Testis (tissue), 2 donors: ENCODE measurements at regions not wholly inside any gene's neighbourhood (a gene's known extent, or its start where the extent isn't known, plus 50 kb on each side); places are given as distances from the start of the nearest gene placed in this dataset.
"Not testable (repeated sequence)": the region's sequence is repeated elsewhere in the genome, so short reads cannot be mapped to it uniquely, and the experiment has no call there.

ENCODE experiments used
- POLR2A ChIP-seq: fragments of 450-650 bp; IDR thresholded peaks from one replicate; pipeline ENCODE4 v1.6.1; 2017; ENCODE audit warnings: antibody characterized with exemption, mild to moderate bottlenecking, moderate library complexity
- TF ChIP-seq, protein P1 (sequence below), 3 experiments: fragments of 450-650 bp in 2 of 3; fragments of 200-600 bp in 1 of 3; sonication (generic) in 1 of 3; IDR thresholded peaks; one replicate each; pipeline ENCODE4 v1.5.1; 2016 to 2019; ENCODE audit warnings: antibody characterized with exemption in 3 of 3, mild to moderate bottlenecking in 2 of 3, moderate library complexity in 1 of 3

DNA sequence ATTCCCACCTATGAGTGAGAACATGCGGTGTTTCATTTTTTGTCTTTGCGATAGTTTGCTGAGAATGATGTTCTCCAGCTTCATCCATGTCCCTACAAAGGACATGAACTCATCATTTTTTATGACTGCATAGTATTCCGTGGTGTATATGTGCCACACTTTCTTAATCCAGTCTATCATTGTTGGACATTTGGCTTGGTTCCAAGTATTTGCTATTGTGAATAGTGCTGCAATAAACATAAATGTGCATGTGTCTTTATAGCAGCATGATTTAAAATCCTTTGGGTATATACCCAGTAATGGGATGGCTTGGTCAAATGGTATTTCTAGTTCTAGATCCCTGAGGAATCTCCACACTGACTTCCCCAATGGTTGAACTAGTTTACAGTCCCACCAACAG is 138.9 kb upstream of the GNAI1 start:
- TF ChIP-seq, protein P1, sequence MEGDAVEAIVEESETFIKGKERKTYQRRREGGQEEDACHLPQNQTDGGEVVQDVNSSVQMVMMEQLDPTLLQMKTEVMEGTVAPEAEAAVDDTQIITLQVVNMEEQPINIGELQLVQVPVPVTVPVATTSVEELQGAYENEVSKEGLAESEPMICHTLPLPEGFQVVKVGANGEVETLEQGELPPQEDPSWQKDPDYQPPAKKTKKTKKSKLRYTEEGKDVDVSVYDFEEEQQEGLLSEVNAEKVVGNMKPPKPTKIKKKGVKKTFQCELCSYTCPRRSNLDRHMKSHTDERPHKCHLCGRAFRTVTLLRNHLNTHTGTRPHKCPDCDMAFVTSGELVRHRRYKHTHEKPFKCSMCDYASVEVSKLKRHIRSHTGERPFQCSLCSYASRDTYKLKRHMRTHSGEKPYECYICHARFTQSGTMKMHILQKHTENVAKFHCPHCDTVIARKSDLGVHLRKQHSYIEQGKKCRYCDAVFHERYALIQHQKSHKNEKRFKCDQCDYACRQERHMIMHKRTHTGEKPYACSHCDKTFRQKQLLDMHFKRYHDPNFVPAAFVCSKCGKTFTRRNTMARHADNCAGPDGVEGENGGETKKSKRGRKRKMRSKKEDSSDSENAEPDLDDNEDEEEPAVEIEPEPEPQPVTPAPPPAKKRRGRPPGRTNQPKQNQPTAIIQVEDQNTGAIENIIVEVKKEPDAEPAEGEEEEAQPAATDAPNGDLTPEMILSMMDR (IDR thresholded peaks at IDR 0.05) = not testable (repeated sequence)
- TF ChIP-seq POLR2A = not testable (repeated sequence)
